Omental fat pad (tissue), 3 donors: ENCODE measurements at regions not wholly inside any gene's neighbourhood (a gene's known extent, or its start where the extent isn't known, plus 50 kb on each side); places are given as distances from the start of the nearest gene placed in this dataset.

ENCODE experiments used
- ATAC-seq: fragments of 150-250 bp; one replicate; pipeline ENCODE4 v1.9.1; 2016; ENCODE audit warnings: mild to moderate bottlenecking, moderate library complexity; ENCODE audit not compliant: low FRiP score
- DNase-seq: peaks from one replicate; pipeline ENCODE4 v3.0.0-alpha.2; 2019; ENCODE audit warnings: low spot score
- TF ChIP-seq, protein P1 (sequence below), 3 donors: fragments of 450-650 bp; IDR thresholded peaks; one replicate each; pipeline ENCODE4 v1.5.1; 2016 to 2017; ENCODE audit warnings: antibody characterized with exemption in 3 of 3, mild to moderate bottlenecking in 3 of 3, moderate library complexity in 2 of 3

DNA sequence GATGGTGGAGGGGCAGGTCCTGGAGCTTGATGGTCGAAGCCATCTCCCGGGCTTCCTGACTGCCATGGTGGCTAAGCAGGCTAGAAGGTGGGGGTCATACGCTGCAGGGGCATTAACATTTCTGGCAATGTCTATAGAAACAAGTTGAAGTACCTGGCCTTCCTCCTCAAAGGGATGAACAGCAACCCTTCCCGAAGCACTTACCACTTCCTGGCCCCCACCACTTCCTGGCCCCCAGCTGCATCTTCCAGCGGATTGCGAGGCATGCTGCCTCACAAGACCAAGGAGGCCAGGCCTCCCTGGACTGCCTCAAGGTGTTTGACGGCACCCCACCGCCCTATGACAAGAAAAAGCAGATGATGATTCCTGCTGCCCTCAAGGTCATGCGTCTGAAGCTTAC lies 97.0 kb upstream of the MOCS2 start:
- ATAC-seq (no peak), DNase-seq (no peak)
- TF ChIP-seq, protein P1, sequence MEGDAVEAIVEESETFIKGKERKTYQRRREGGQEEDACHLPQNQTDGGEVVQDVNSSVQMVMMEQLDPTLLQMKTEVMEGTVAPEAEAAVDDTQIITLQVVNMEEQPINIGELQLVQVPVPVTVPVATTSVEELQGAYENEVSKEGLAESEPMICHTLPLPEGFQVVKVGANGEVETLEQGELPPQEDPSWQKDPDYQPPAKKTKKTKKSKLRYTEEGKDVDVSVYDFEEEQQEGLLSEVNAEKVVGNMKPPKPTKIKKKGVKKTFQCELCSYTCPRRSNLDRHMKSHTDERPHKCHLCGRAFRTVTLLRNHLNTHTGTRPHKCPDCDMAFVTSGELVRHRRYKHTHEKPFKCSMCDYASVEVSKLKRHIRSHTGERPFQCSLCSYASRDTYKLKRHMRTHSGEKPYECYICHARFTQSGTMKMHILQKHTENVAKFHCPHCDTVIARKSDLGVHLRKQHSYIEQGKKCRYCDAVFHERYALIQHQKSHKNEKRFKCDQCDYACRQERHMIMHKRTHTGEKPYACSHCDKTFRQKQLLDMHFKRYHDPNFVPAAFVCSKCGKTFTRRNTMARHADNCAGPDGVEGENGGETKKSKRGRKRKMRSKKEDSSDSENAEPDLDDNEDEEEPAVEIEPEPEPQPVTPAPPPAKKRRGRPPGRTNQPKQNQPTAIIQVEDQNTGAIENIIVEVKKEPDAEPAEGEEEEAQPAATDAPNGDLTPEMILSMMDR (IDR thresholded peaks at IDR 0.05), result no peak

DNA sequence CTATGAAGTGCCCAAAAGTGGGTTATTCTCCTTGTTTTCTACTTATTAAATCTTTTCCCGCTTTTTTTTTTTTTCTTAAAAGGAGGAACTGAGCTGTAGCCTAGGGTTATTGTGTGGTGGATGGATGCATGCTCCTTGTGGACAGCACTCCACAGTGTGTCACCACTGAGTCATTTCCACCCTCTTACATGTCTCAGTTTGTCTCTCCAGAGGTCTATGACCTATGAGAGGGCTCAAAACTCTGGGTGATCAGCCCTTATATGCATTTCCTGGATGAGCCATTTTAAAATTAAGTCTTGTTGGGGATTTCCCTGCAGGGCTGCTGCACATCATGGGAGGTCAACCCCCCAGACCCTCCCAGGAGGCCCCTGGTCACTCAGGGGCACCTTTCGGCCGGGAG lies 102.2 kb upstream of the MOCS2 start:
- TF ChIP-seq, protein P1 (IDR thresholded peaks at IDR 0.05), result no peak
- ATAC-seq (no peak), DNase-seq (no peak)

DNA sequence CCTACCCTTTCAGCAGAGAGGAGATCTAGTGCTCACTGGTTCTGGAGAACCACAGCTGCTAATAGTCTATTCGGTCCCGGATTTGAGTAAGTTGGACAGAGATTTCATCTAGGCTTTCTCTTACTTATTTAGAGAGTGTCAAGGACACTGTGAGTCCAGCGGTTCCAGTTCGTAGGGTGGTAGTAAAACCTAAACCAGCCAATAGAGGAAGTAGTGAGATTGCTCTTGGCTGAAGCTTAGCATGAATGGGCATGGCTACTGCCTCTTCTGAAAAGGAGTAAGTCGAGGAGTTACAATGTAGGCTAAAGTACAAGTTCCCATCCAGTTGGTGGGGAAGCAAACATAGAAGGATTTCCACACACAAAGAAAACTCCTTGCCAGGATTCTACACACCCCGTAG lies 109.6 kb upstream of the MOCS2 start:
- TF ChIP-seq, protein P1 (IDR thresholded peaks at IDR 0.05), result no peak
- ATAC-seq, result no peak
- no peak for DNase-seq

DNA sequence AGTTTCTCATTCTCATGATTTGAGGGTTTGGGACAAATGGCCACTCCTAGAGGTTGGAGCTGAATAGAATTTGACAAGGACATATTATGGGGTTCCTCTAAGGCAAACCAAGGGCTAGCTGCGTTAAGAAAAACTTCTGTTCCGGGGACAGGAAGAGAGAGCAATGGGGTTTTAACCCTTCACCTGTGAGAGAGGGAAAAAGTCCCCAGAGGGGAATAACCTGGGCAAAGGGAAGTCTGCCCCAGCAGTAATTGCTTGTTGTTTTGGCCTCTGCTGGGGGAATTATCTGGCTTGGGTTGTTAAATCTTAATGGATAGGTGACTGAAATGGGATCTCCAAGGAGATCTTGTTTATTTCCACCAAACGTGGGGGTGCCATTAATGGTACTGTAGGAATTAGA lies 110.1 kb upstream of the MOCS2 start:
- ATAC-seq, result no peak

DNA sequence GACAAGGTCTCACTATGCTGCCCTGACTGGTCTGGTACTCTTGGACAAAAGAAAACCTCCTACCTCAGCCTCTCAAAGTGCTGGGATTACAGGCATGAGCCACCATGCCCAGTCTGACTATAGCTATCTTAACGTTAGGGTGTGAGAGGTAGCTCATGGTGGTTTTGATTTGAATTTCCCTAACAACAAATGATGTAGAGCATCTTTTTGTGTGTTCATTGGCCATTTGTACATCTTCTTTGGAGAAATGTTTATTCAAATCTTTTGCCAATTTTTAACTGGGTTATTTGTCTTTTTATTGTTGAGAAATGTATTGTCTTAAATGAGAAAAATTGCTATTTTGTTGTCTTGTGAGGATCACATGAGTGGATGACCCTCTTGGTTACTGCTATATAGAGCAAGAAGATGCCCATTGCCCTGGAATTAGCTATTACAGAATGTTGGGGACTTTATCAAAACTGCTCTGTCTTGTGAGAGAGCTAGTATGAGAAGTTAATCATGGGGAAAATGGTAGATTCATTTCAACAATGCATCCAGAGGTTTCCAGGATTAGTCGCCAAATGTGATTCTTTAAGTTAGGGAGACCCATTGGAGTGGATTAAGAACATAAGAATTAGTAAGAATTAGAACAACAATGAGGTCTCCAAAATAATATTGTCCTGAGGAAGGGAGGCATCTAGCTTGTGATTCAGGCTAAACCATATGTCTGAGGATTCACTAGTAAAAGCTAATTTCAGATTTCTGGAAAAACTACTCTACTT lies 124.3 kb upstream of the MOCS2 start:
- ATAC-seq (no peak), DNase-seq (no peak)
- TF ChIP-seq, protein P1 (IDR thresholded peaks at IDR 0.05), result no peak

More for the DNA sequence above, 110.1 kb upstream of the MOCS2 start:
- no peak for DNase-seq
- TF ChIP-seq, protein P1 (IDR thresholded peaks at IDR 0.05), result no peak

DNA sequence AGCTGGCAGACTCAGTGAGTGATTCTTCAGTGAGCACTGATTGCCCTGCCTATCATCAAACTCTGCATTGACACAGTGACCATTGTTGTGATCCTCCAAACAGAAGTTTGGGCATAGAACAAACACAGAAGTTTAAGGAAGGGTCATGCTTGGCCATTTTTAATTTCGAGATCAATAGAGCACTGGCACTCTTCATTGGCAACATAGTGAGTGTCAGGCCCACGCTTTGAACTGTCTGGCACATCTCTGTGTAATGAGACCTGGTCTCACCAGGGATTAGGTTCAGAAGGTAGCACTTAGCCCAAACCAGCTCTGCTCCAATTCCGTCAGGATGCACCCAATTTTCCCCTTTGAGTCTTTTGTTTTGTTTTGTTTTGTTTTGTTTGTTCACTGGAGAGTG lies 127.1 kb upstream of the MOCS2 start:
- ATAC-seq (no peak), DNase-seq (no peak)
- TF ChIP-seq, protein P1 (IDR thresholded peaks at IDR 0.05), result no peak

DNA sequence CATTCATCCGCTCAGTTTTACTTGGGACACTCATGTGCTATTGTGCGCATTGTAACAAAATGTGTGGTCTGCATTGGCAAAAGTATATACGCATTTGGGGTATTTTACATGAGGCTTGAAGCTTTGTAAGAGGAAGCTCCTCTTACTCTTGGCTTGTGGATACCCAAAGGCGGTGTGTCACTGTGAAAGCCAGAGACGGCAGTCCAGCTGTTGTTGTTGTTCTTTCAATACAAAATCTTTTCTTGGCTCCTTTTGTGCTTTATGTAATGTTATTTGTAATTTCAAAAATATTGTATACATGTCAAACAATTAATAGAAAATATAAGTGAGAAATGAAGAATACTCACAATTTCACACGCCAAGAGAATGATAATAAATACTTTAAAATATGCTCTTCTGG lies 128.3 kb upstream of the MOCS2 start:
- ATAC-seq (no peak), DNase-seq (no peak)
- TF ChIP-seq, protein P1 (IDR thresholded peaks at IDR 0.05), result no peak
